Hepatocyte (in vitro differentiated cells): ENCODE measurements at regions not wholly inside any gene's neighbourhood (a gene's known extent, or its start where the extent isn't known, plus 50 kb on each side); places are given as distances from the start of the nearest gene placed in this dataset.

Source experiments
- DNase-seq: peaks from one replicate; pipeline ENCODE4 v3.0.0-alpha.2; 2016; ENCODE audit warnings: low spot score
- H2AFZ ChIP-seq: fragments of 200-600 bp; sonication (generic); 2 replicates; pipeline ENCODE4 v1.6.0; 2016; ENCODE audit warnings: antibody characterized with exemption, mild to moderate bottlenecking
- H3K27ac ChIP-seq: fragments of 200-600 bp; sonication (generic); 2 replicates; pipeline ENCODE4 v1.5.1; 2016; ENCODE audit warnings: mild to moderate bottlenecking
- H3K27me3 ChIP-seq: fragments of 200-600 bp; sonication (generic); 2 replicates; pipeline ENCODE4 v1.6.1; 2016
- H3K36me3 ChIP-seq: fragments of 200-600 bp; sonication (generic); replicated peaks from 2 replicates; pipeline ENCODE4 v1.5.1; 2016; ENCODE audit warnings: low read depth; ENCODE audit not compliant: insufficient read depth
- H3K4me1 ChIP-seq: fragments of 200-600 bp; sonication (generic); 2 replicates; pipeline ENCODE4 v1.5.1; 2016; ENCODE audit warnings: mild to moderate bottlenecking, moderate library complexity; ENCODE audit not compliant: insufficient read depth
- H3K4me2 ChIP-seq: fragments of 200-600 bp; sonication (generic); 2 replicates; pipeline ENCODE4 v1.6.0; 2016
- H3K4me3 ChIP-seq: fragments of 200-600 bp; sonication (generic); 2 replicates; pipeline ENCODE4 v1.5.1; 2016; ENCODE audit warnings: mild to moderate bottlenecking
- H3K79me2 ChIP-seq: fragments of 200-600 bp; sonication (generic); 2 replicates; pipeline ENCODE4 v1.6.0; 2017; ENCODE audit warnings: mild to moderate bottlenecking
- H3K9me2 ChIP-seq: fragments of 200-600 bp; sonication (generic); replicated peaks from 2 replicates; pipeline ENCODE4 v1.6.0; 2017; ENCODE audit warnings: mild to moderate bottlenecking; ENCODE audit not compliant: insufficient read depth
- H3K9me3 ChIP-seq: fragments of 200-600 bp; sonication (generic); 2 replicates; pipeline ENCODE4 v1.5.1; 2016; ENCODE audit warnings: low read depth, mild to moderate bottlenecking
- H4K20me1 ChIP-seq: fragments of 200-600 bp; sonication (generic); 2 replicates; pipeline ENCODE4 v1.6.0; 2016; ENCODE audit warnings: mild to moderate bottlenecking; ENCODE audit not compliant: insufficient read depth, poor library complexity, severe bottlenecking
- EZH2 ChIP-seq: fragments of 200-600 bp; sonication (generic); IDR thresholded peaks from 2 replicates; pipeline ENCODE4 v1.6.1; 2016; ENCODE audit warnings: antibody characterized with exemption, mild to moderate bottlenecking, borderline replicate concordance
- EZH2phosphoT487 ChIP-seq: fragments of 200-600 bp; sonication (generic); IDR thresholded peaks from one replicate; pipeline ENCODE4 v1.6.1; 2018; ENCODE audit warnings: antibody characterized with exemption, mild to moderate bottlenecking, low read depth, moderate library complexity; ENCODE audit not compliant: unreplicated experiment, severe bottlenecking
- WGBS: methylation state at CpG from one replicate; pipeline ENCODE4 v1.1.6; 2016; ENCODE audit warnings: low lambda C conversion rate; ENCODE audit errors: missing lambda C conversion rate; 5-methylcytosine and 5-hydroxymethylcytosine counted together
- TF ChIP-seq, protein P1 (sequence below): fragments of 200-600 bp; sonication (generic); IDR thresholded peaks from 2 replicates; pipeline ENCODE4 v1.5.1; 2016; ENCODE audit warnings: antibody characterized with exemption, mild to moderate bottlenecking; ENCODE audit not compliant: poor library complexity

DNA sequence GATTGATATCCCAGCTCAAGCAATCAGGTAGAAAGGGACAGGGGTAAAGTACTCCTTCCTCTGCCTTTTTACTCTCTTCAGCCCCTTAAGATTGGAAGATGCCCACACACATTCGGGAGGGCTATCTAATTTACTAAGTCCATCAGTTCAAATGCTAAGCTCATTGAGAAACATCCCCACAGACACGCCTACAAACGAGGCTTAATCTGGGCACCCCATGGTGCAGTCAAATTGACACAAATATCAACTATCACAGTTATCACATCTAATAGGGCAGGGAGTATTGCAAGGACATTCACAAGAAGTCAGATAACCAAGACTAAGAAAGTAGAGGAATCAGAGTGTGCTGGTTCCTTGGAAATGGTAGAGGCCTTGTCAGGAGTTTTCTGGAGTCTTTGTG lies 437.8 kb upstream of the AZI2 start:
- TF ChIP-seq, protein P1, sequence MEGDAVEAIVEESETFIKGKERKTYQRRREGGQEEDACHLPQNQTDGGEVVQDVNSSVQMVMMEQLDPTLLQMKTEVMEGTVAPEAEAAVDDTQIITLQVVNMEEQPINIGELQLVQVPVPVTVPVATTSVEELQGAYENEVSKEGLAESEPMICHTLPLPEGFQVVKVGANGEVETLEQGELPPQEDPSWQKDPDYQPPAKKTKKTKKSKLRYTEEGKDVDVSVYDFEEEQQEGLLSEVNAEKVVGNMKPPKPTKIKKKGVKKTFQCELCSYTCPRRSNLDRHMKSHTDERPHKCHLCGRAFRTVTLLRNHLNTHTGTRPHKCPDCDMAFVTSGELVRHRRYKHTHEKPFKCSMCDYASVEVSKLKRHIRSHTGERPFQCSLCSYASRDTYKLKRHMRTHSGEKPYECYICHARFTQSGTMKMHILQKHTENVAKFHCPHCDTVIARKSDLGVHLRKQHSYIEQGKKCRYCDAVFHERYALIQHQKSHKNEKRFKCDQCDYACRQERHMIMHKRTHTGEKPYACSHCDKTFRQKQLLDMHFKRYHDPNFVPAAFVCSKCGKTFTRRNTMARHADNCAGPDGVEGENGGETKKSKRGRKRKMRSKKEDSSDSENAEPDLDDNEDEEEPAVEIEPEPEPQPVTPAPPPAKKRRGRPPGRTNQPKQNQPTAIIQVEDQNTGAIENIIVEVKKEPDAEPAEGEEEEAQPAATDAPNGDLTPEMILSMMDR, result no peak
- TF ChIP-seq EZH2phosphoT487, result no peak
- TF ChIP-seq EZH2, result no peak
- Histone ChIP-seq H3K9me3 (no peaks in the 10 kb centered on the region), H3K9me2 (no peaks in the 10 kb centered on the region), H3K79me2 (no peaks in the 10 kb centered on the region), H3K4me1 (no peaks in the 10 kb centered on the region), H3K36me3 (no peaks in the 10 kb centered on the region), H3K4me2 (no peak overlapping the region), H3K27me3 (no peaks in the 10 kb centered on the region), H2AFZ (no peak overlapping the region), H3K27ac (no peak overlapping the region), H4K20me1 (no peaks in the 10 kb centered on the region), H3K4me3 (no peak overlapping the region)
- no peak for DNase-seq
- WGBS, result 78% methylated on average over 3 of the region's 3 CpGs

DNA sequence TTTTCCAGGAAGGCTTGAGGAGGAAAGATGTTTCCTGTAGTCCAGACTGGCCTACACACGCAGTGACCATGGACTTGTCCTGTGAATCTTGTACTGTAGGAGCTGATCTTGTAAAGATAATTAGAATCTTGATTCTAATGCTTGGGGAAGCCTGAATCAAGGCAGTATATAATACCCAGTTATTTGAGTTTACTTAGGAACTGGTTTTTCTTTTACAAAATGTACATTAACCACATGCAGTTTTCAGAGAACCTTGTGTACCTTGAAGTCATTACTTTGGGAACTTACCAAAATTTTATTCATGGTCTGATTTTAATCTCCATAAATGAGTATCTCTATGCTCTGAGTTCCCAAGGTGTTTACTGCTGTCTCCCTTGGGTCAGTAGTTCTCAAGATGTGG lies 439.9 kb upstream of the AZI2 start:
- H3K27me3 ChIP-seq, result no peaks in the 10 kb centered on the region
- no peak for DNase-seq
- H4K20me1 ChIP-seq, result no peaks in the 10 kb centered on the region
- WGBS, result 88% methylated on average over 1 of the region's 1 CpG
- no peak overlapping the region for H2AFZ ChIP-seq
- no peak for TF ChIP-seq EZH2phosphoT487
- TF ChIP-seq, protein P1, result no peak
- no peak for TF ChIP-seq EZH2
- no peaks in the 10 kb centered on the region for H3K9me2 ChIP-seq
- no peaks in the 10 kb centered on the region for H3K36me3 ChIP-seq
- H3K9me3 ChIP-seq, result no peaks in the 10 kb centered on the region
- H3K79me2 ChIP-seq, result no peaks in the 10 kb centered on the region
- H3K4me1 ChIP-seq, result no peaks in the 10 kb centered on the region
- no peak overlapping the region for H3K4me2 ChIP-seq
- no peak overlapping the region for H3K27ac ChIP-seq
- no peak overlapping the region for H3K4me3 ChIP-seq

DNA sequence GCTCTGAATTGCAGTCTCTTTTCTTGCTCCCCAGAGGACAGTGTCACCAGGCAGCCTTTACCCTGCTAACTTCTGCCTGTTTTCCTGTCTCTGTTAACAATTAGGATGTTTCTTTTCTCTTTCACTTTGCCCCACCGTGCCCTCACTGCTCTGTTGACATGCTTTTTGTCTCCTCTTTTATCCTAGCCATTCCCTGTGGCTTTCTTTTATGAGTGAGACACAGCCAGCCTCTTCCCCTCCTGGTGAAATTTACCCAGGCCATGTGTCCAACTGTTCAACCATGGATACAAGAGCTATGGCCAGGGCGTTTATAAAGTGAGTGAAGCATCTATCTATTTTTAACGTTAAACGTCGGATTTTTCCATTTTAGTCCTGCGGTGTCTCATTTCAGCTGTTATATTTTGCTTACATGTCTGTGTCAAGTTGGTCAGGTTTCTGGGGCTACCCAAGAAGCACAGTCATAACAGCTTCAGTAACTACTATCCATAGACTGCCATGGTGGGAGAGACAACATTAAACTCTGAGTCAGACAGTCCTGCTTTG lies 443.2 kb upstream of the AZI2 start:
- 60% methylated on average over 6 of the region's 6 CpGs for WGBS
- no peak overlapping the region for H3K4me3 ChIP-seq
- H3K27me3 ChIP-seq, result no peaks in the 10 kb centered on the region
- H3K4me2 ChIP-seq, result no peak overlapping the region
- no peaks in the 10 kb centered on the region for H3K4me1 ChIP-seq
- no peaks in the 10 kb centered on the region for H3K9me3 ChIP-seq
- TF ChIP-seq EZH2 (no peak), EZH2phosphoT487 (no peak)
- TF ChIP-seq, protein P1, result no peak
- H2AFZ ChIP-seq, result no peak overlapping the region
- no peaks in the 10 kb centered on the region for H3K36me3 ChIP-seq
- peak; percentile 14 for DNase-seq
- no peaks in the 10 kb centered on the region for H4K20me1 ChIP-seq
- H3K9me2 ChIP-seq, result no peaks in the 10 kb centered on the region
- no peak overlapping the region for H3K27ac ChIP-seq
- H3K79me2 ChIP-seq, result no peaks in the 10 kb centered on the region

DNA sequence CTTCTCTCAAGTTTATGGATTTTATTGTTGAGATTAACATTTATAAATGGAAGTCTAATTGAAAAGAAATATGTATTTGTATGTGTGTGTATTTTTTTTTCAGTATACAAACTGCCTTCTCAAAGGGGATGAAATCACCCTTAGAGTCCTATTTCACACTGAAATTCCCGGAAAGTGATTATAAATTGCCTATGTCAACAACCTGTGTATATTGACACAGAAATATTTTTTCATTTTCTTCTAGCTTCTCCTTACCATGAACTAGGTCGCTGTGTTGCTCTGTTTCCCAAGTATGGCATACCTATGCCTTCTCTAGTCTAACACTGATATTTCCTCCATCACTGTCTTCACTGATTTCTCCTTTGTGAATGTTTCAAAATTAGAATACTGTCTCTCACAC lies 444.0 kb upstream of the AZI2 start:
- Histone ChIP-seq H3K27ac (no peak overlapping the region), H3K36me3 (no peaks in the 10 kb centered on the region), H3K9me3 (no peaks in the 10 kb centered on the region), H3K79me2 (no peaks in the 10 kb centered on the region), H3K27me3 (no peaks in the 10 kb centered on the region), H3K4me2 (no peak overlapping the region), H3K9me2 (no peaks in the 10 kb centered on the region), H2AFZ (no peak overlapping the region), H4K20me1 (no peaks in the 10 kb centered on the region), H3K4me1 (no peaks in the 10 kb centered on the region), H3K4me3 (no peak overlapping the region)
- no peak for TF ChIP-seq EZH2
- 72% methylated on average over 2 of the region's 2 CpGs for WGBS
- no peak for DNase-seq
